DMS 273 (cell line): ENCODE measurements at regions not wholly inside any gene's neighbourhood (a gene's known extent, or its start where the extent isn't known, plus 50 kb on each side); places are given as distances from the start of the nearest gene placed in this dataset.
"Not testable (repeated sequence)": the region's sequence is repeated elsewhere in the genome, so short reads cannot be mapped to it uniquely, and the experiment has no call there.

Experiments
- DNase-seq: peaks from one replicate; lab custom pipeline; 2025; ENCODE audit not compliant: unreplicated experiment; lab: John Stamatoyannopoulos, UW

DNA sequence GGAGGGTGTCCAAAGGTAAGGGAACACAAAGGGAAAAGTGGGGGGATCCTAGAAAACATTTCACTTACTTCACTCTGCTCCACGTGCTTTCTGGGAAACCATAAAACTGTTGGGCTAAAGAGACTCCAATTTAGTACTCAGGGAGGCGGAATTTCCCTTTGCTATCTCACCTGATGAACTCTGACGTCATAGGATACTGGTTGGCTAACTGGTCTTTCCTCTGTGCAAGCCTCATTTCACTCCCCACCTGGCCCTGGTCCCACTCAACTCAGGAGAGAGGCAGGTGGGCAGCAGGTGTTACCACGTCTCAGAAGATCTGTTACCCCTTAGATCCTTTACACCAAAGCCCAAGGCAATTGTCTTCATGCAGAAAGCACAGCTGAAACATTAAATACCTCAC lies 51.8 kb upstream of the PMAIP1 start:
- no peak for DNase-seq

DNA sequence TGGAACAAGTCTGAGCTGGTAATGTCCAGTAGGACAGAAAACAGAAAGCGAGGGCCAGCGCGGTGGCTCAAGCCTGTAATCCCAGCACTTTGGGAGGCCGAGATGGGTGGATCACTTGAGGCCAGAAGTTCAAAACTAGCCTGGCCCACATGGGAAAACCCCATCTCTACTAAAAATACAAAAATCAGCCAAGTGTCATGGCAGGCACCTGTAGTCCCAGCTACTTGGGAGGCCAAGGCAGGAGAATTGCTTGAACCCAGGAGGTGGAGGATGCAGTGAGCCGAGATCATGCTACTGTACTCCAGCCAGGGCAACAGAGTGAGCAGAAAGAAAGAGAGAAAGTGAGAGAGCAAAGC lies 52.3 kb upstream of the PMAIP1 start:
- DNase-seq: not testable (repeated sequence)

DNA sequence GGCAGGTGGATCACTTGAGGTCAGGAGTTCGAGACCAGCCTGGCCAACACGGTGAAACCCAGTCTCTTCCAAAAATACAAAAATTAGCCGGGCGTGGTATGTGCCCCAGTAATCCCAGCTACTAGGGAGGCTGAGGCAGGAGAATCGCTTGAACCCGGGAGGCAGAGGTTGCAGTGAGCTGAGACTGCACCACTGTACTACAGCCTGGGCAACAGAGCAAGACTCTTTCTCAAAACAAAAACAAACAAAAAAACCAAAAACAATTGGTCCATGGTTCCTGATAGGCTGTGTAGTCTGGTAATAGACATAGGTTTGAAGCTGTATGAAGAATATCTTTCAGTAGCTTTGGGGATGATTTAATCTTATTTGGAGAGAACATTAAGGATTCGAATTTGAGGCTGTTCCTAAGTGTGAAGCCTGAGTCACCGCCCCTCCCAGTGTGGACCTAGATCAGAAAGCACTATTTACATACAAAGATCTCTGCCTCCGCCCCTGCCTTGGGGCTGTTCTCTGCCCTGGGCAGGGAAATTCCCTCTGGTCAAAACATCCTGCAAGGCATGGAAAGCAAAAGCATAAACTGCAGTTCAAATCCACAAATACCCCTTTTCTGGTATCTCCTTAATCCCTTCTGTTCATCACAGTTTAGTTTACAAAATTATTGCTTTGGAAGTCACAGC lies 52.8 kb upstream of the PMAIP1 start:
- DNase-seq: no peak

DNA sequence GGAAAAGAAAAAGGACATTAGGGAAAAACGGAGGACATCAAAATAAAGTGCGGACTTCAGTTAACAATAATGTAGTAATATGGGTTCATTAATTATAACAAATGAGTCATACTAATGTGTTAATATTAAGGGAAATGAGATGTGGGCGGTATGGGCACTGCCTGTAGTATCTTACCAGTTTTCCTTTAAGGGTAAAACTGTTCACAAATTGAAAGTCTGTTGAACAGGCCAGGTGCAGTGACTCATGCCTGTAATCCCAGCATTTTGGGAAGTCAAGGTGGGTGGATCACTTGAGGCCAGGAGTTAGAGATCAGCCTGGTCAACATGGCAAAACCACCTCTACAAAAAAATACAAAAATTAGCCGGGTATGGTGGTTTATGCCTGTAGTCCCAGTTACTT lies 56.8 kb upstream of the PMAIP1 start:
- DNase-seq: no peak

DNA sequence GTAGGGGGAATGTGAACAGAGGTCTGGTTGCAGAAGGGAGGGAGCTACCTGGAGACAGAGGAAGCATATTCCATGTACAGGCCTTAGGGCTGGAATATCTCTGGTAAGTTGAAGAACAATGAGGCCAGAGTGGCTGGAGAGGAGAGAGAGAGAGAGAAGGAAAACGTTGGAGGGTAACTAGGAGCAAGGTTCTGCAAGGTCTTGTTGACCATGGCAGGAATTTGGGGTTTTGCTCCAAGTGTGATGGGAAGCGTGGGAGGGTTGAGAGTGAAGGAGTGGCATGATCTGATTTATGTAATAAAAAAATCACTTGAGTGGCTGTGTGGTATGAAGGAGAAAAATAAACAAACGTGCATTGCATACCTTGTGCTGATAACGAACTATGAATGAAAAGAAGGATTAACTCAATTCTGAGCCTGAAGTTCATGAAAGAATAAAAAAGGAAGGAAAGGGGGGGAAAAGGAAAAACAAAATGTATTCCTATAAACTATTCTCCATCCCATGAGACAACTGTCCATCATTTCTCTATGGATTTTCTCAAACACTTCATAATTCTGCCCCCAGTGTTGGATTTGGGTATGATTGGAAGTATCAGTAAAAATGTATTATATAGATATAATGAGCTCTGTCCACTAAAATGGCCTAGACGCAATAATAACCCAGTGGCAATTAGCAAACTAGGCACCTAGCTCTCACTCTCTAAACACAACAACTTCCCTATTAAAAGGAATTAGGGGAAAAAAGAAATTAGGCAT lies 59.7 kb upstream of the PMAIP1 start:
- DNase-seq: no peak

DNA sequence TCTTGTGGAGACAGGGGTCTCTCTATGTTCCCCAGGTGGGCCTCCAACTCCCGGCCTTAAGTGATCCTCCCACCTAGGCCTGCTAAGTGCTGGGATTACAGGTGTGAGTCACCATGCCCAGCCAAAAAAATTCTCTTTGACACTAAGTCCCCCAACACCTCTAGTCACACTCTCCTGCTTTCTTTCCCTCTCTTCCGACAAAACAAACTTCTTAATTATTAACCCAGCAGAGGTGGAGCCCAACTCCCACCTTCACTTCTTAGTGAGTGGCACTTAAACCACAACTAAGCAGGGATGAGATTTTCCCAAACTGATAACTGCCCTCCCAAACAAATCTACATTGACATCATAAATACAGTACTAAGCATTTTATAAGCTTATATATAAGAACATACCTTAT lies 60.5 kb upstream of the PMAIP1 start:
- no peak for DNase-seq

DNA sequence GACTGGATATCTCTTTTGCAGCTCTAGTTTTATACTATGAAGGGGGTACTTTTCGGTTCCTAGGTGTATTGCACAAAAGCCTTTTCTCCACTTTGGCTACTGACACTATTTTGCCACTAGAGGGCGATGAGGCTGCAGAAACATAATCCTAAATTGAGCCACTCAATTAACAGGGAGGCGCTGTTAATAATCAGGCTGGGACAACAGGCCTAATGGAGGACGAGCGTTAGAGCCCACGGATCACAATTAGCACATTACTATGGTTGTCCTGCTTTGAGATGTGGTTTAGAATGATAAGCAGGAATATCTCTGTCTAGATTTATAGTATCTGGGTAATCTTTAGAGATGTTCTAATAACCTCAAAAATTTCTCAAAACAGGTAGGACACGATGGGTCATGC lies 62.2 kb upstream of the PMAIP1 start:
- DNase-seq: peak; percentile 91

- peak; percentile 15 for DNase-seq
Measured at GRCh38 chr18:59835605-59836379, 64.0 kb upstream of the PMAIP1 start.

DNA sequence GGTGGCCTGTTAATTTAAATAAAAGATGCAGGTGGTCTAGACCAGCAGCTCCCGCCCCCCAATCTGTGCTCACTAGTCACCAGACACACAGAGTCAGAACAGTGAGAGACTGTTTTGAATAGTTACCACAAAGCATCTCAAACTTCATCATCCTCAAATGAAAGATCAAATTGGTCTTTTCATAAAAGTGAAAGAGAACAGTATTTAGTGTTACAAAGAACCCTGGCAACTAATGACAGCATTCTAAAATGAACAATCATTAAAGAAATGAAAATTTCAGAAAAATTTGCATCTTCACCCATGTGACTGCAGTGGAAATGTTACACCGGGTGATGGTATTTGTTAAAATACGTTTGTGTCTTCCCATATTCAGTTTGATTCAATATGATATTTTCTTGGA lies 65.5 kb upstream of the PMAIP1 start:
- DNase-seq: no peak

- DNase-seq: no peak
Measured at GRCh38 chr18:59833785-59834184, 66.0 kb upstream of the PMAIP1 start.

- peak; percentile 88 for DNase-seq
Measured at GRCh38 chr18:59823596-59824195, 76.1 kb upstream of the PMAIP1 start.

DNA sequence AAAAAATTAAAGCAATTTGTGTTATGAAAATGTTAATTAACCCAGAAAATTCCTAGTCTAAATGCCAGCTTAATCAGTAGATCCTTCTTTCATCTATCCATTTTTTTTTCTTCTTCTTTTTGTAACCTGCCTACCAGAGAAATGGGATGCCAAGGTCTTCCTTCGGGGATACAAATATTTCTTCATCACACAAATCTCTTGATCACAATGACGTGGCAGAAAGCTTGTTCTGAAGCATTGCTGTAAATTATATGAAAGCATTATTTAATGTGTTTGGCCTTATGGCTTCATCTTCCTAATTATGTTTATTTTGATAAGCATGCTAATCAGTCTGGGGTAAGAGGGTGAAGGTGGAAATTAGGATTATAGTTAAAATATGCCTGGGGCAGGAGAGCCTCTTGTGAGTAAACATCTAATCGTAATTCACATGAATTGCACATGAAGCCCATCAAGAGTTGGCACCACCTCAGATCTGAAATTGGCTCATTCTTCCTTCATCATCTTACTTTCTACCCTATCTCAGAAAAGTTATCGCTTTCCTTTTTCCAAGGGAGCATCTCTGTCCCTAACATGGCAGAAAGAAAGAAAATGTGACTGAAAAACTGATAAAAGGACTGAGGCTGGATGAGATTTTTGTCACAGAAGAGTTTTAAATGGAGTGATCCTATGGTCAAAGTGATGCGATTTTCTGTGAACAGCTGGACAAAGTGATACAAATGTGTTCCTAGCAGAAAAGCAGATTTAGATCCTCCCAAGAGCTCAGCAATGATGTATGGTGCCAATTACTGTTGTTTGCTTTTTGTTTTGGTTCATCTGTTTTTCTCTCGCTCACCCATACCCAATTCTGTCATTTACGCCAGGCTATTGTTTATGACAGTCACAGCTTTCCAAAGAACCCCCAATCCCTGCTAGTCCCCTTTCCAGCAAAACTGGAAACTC lies 76.9 kb upstream of the PMAIP1 start:
- no peak for DNase-seq

DNA sequence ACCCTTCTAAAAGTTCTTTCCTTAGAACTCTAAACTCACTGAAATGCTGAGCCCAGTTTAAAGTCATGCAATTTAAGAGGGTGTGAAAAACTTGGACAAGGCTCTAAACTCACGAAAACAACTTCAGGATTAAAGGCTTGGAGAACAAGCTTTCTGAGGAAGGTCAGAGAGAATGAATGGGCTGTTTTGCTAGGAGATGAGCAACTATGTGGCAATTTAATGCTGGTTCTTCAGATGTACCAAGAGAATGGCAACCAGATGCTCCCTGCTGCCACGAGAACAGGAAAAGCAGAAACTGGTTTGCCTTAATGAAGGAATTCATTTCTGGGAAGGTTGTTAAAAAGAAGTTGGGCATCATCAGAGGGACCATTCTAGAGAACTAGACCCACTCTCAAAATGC lies 77.8 kb upstream of the PMAIP1 start:
- peak; percentile 17 for DNase-seq

DNA sequence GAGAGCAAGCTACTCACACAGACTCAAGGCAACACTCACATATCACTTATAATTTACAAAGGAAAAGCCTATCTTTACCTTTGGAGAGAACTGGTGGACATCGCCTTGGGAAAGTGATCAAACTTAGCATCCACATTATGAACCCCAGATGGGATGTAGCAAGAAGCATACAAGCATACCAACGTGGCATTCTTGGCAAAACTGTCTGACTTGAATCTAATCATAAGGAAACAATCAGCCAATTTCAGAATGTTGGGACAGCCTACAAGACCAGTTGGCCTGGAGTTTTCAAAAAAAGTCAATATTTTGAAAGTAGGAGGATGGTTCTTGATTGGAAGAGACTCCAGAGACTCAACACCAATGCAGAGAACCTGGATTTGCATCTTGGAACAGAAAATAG lies 79.1 kb upstream of the PMAIP1 start:
- DNase-seq: no peak

DNA sequence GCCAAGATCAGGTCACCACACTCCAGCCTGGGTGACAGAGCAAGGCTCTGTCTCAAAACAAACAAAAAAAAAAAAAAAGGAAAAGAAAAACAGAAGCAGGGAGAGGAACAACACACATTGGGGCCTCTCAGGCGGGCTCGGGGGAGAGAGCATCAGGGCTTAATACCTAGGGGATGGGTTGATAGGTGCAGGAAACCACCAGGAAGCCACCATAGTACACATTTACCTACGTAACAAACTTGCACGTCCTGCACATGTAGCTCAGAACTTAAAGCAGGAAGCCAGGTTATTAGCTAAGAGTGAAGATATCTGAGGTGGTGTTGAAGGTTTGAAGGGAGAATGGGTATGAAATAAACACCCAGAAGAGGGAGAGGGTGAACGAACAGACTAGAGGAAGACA lies 81.0 kb upstream of the PMAIP1 start:
- DNase-seq: no peak

DNA sequence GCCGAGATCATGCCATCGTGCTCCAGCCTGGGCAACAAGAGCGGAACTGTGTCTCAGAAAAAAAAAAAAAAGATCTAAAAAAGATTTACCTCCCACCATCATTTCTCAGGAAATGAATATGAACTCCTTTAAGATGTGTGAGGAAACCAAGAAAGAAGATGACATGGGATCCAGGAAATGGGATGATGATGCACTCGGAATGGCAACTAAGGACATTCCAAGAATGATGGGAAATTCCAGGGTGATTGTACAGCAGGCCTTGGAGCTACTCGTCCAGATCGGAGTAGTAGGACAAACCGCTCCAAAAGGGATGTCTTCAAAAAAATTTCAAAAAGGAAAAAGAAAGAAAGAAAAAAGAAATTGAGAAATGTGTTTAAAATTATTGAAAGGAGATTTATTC lies 84.9 kb upstream of the PMAIP1 start:
- no peak for DNase-seq

DNA sequence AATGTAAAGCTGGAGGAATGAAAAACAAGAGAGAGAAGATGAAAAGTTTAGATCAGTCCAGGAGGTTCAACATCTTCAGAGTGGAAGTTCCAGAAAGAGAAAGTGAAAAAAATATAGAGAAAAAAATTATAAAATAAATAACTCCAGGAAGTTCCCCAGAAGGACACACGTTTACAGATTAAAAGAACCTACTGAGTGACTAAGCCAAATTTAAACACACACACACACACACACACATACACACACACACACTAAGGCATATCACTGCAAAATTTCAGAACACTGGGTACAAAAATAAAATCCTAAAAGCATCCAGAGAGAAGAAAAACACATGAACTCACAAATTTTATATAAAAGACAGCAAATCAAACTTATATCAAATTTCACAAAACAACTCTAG lies 85.9 kb upstream of the PMAIP1 start:
- DNase-seq: no peak

GRCh38 chr18:59810735-59811520 lies 88.9 kb upstream of the PMAIP1 start:
- no peak for DNase-seq

DNA sequence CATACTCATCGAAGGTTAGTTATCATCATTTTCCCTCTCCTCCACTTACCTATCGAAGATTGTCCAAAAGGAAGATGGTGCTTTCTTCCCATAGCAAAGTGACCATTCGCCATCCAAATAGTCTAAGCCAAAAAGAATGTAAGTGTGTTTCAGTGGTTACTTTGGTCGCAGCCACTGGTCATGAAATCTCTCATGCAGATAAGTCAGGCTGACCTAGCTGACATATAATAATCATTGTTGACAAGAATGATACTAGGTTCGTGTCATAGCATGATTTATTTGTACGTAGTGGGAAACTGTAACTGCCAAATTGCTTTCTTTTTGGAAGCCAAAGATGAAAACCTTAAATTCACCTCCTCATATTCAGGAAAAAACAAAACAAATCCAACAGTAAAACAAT lies 89.6 kb upstream of the PMAIP1 start:
- no peak for DNase-seq

GRCh38 chr18:59802031-59802430 lies 97.8 kb upstream of the PMAIP1 start:
- DNase-seq: no peak
